ENCODE measurements at regions not wholly inside any gene's neighbourhood (a gene's known extent, or its start where the extent isn't known, plus 50 kb on each side); places are given as distances from the start of the nearest gene placed in this dataset.

DNA sequence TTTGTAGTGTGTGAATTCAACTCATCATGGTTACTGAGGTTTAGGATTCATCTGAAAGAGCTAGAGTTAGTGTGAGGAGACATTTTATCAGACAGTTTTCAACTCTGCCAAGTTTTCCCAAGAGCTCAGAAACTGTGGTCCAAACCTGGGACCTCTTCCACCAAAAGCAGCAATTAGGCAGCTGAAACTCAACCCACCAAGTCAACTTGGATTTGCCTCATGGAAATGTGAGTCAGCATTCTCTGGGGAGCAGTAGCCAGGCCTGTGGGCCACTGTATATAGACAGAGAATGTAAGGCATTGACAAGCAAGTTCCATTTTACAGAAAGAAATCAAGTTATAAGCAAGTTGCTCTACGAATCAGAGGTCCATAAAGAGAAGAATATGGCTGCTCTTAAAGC is 178.8 kb upstream of the HDDC2 start:
- Histone ChIP-seq H3K9me1 (replicated peaks; ENCODE audit: control insufficient read depth, extremely low read depth, insufficient read depth, low read length) (no peaks in the 10 kb centered on the region), H3K36me3 (ENCODE audit: control insufficient read depth in 2 of 2, extremely low read depth in 1 of 2, insufficient read depth in 2 of 2, low read length in 2 of 2) (no peaks in the 10 kb centered on the region), H3K27ac (ENCODE audit: insufficient read depth, low read depth, low read length) (no peak overlapping the region), H3K4me3 (replicated peaks in 1 of 3; ENCODE audit: insufficient read depth in 1 of 3, low read depth in 1 of 3, low read length in 3 of 3) (no peak overlapping the region), H3K27me3 (ENCODE audit: control insufficient read depth in 2 of 2, insufficient read depth in 2 of 2, low read length in 2 of 2) (peaks cover 6 to 16% of the 10 kb centered on the region in 2 experiments), H3K4me1 (ENCODE audit: control insufficient read depth, extremely low read depth, insufficient read depth, low read length) (no peaks in the 10 kb centered on the region), H3K4me2 (ENCODE audit: insufficient read depth, low read length) (no peak overlapping the region), H3K9ac (replicated peaks; ENCODE audit: extremely low read depth, insufficient read depth, low read length) (no peak overlapping the region), H3K79me2 (ENCODE audit: control insufficient read depth, insufficient read depth, low read length) (no peaks in the 10 kb centered on the region), H3K9me3 (replicated peaks; ENCODE audit: control insufficient read depth, insufficient read depth, low read length) (no peaks in the 10 kb centered on the region), H4K20me1 (replicated peaks; ENCODE audit: control insufficient read depth, extremely low read depth, insufficient read depth, low read length) (no peaks in the 10 kb centered on the region), H2AFZ (ENCODE audit: low read depth, low read length) (no peak overlapping the region)
- DNase-seq (ENCODE audit: low read depth, low spot score) (no peak), FAIRE-seq (no peak)
- intact Hi-C loops (cut with micrococcal nuclease) (loop anchor here (5.0 kb wide), 1 partner anchor 153 kb away; no protein-coding TSS in a partner anchor), dilution Hi-C loops (cut with MboI; ENCODE audit: extremely low pct_ligation_motif_present, low sequenced_read_pairs) (no loop called here)
- no TSS peak for BruUV-seq (replicated peaks)
- no peak for TF ChIP-seq POLR2A (IDR thresholded peaks at IDR 0.05; ENCODE audit: low read depth, low read length)
- TF ChIP-seq EZH2 (IDR thresholded peaks at IDR 0.05; ENCODE audit: borderline replicate concordance, low read depth, low read length, severe bottlenecking): no peak
- TF ChIP-seq POLR2AphosphoS5 (IDR thresholded peaks at IDR 0.05; ENCODE audit: insufficient read depth, low read depth, low read length): no peak
- TF ChIP-seq FOS (IDR thresholded peaks at IDR 0.05; ENCODE audit: borderline replicate concordance, insufficient read depth, low read length): no peak
- TF ChIP-seq JUN (IDR thresholded peaks at IDR 0.05; ENCODE audit: borderline replicate concordance, insufficient read depth, insufficient read length, low read depth): no peak
- no peak for TF ChIP-seq GATA2 (IDR thresholded peaks at IDR 0.05; ENCODE audit: insufficient read depth, insufficient read length, low read depth, low read length)
- POLR2A ChIA-PET: no interaction called here
- CTCF ChIA-PET: interaction anchor here (1.0 kb wide), 2 partner anchors 11 to 133 kb away, joined by 3 read pairs; no protein-coding TSS in a partner anchor

DNA sequence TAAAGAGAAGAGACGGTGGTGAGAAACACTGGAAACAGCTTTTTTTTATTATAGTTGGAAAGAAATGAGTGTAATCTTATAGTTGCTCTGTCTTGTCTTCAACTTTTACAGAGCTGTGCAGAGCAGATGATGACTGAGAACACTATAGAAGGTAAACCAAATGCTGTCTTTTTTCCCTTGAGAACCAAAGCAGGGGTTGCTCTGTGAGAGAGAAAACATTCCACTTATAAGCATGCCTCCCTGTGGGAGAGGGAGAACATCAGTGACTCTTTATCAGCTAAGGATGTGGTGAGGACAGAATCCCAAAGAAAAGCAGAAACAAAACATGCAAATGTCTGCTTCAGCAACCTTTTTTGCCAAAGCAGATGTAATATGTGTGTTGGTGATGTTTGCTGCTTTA is 179.3 kb upstream of the HDDC2 start:
- no peaks in the 10 kb centered on the region for H3K4me1 ChIP-seq (ENCODE audit: control insufficient read depth, extremely low read depth, insufficient read depth, low read length)
- POLR2A ChIA-PET: no interaction called here
- H2AFZ ChIP-seq (ENCODE audit: low read depth, low read length): no peak overlapping the region
- no peaks in the 10 kb centered on the region for H4K20me1 ChIP-seq (replicated peaks; ENCODE audit: control insufficient read depth, extremely low read depth, insufficient read depth, low read length)
- no peak overlapping the region for H3K4me3 ChIP-seq (replicated peaks in 1 of 3; ENCODE audit: insufficient read depth in 1 of 3, low read depth in 1 of 3, low read length in 3 of 3)
- DNase-seq (ENCODE audit: low read depth, low spot score) (no peak), FAIRE-seq (no peak)
- H3K9ac ChIP-seq (replicated peaks; ENCODE audit: extremely low read depth, insufficient read depth, low read length): no peak overlapping the region
- intact Hi-C loops (cut with micrococcal nuclease) (loop anchor here (5.0 kb wide), 1 partner anchor 154 kb away; no protein-coding TSS in a partner anchor), dilution Hi-C loops (cut with MboI; ENCODE audit: extremely low pct_ligation_motif_present, low sequenced_read_pairs) (no loop called here)
- no peaks in the 10 kb centered on the region for H3K9me3 ChIP-seq (replicated peaks; ENCODE audit: control insufficient read depth, insufficient read depth, low read length)
- no peaks in the 10 kb centered on the region for H3K36me3 ChIP-seq (ENCODE audit: control insufficient read depth in 2 of 2, extremely low read depth in 1 of 2, insufficient read depth in 2 of 2, low read length in 2 of 2)
- BruUV-seq (replicated peaks): no TSS peak
- no peak overlapping the region for H3K27ac ChIP-seq (ENCODE audit: insufficient read depth, low read depth, low read length)
- peaks cover 4 to 11% of the 10 kb centered on the region in 2 experiments for H3K27me3 ChIP-seq (ENCODE audit: control insufficient read depth in 2 of 2, insufficient read depth in 2 of 2, low read length in 2 of 2)
- H3K9me1 ChIP-seq (replicated peaks; ENCODE audit: control insufficient read depth, extremely low read depth, insufficient read depth, low read length): no peaks in the 10 kb centered on the region
- TF ChIP-seq POLR2A (IDR thresholded peaks at IDR 0.05; ENCODE audit: low read depth, low read length) (no peak), MAX (IDR thresholded peaks at IDR 0.05; ENCODE audit: insufficient read depth, insufficient read length) (no peak), GATA2 (IDR thresholded peaks at IDR 0.05; ENCODE audit: insufficient read depth, insufficient read length, low read depth, low read length) (no peak), JUN (IDR thresholded peaks at IDR 0.05; ENCODE audit: borderline replicate concordance, insufficient read depth, insufficient read length, low read depth) (no peak), EZH2 (IDR thresholded peaks at IDR 0.05; ENCODE audit: borderline replicate concordance, low read depth, low read length, severe bottlenecking) (no peak), CTCF (IDR thresholded peaks at IDR 0.05; ENCODE audit: extremely low read depth in 1 of 2, insufficient read depth in 1 of 2, low read depth in 1 of 2, low read length in 2 of 2) (no peak), POLR2AphosphoS5 (IDR thresholded peaks at IDR 0.05; ENCODE audit: insufficient read depth, low read depth, low read length) (no peak)
- no peaks in the 10 kb centered on the region for H3K79me2 ChIP-seq (ENCODE audit: control insufficient read depth, insufficient read depth, low read length)
- H3K4me2 ChIP-seq (ENCODE audit: insufficient read depth, low read length): no peak overlapping the region
- CTCF ChIA-PET: interaction anchor here (1.0 kb wide), 2 partner anchors 11 to 132 kb away, joined by 3 read pairs; no protein-coding TSS in a partner anchor

Data from endothelial cell of umbilical vein (primary cell).